Ovary (tissue), 3 donors: ENCODE measurements at regions not wholly inside any gene's neighbourhood (a gene's known extent, or its start where the extent isn't known, plus 50 kb on each side); places are given as distances from the start of the nearest gene placed in this dataset.

Source experiments
- EP300 ChIP-seq: sonication (generic); formaldehyde crosslinking; IDR thresholded peaks from one replicate; pipeline ENCODE4 v1.6.1; 2017; ENCODE audit warnings: antibody characterized with exemption
- POLR2A ChIP-seq: fragments of 450-650 bp; IDR thresholded peaks from one replicate; pipeline ENCODE4 v1.6.1; 2017; ENCODE audit warnings: antibody characterized with exemption, mild to moderate bottlenecking, moderate library complexity
- TF ChIP-seq, protein P1 (sequence below), 3 donors: fragments of 450-650 bp in 2 of 3; fragments of 200-600 bp in 1 of 3; IDR thresholded peaks; one replicate each; pipeline versions ENCODE4 v1.5.1 to v1.8.0; 2016 to 2022; ENCODE audit warnings: antibody characterized with exemption in 3 of 3, mild to moderate bottlenecking in 1 of 3
- donor health status: DM: no; HTN: no; CAD: no.

DNA sequence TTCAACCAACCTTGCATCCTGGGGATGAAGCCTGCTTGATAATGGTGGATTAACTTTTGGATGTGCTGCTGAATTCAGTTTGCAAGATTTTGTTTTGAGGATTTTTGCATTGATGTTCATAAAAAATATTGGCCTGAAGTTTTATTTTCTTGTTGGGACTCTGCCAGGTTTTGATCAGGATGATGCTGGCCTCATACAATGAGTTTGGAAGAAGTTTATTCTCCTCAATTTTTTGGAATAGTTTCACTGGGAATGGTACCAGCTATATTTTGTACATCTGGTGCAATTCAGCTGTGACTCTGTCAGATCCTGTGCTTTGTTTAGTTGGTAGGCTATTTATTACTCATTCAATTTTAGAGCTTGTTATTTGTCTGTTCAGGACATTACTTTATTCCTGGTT is 340.3 kb upstream of the TRAM1L1 start:
- no peak for TF ChIP-seq POLR2A
- TF ChIP-seq, protein P1, sequence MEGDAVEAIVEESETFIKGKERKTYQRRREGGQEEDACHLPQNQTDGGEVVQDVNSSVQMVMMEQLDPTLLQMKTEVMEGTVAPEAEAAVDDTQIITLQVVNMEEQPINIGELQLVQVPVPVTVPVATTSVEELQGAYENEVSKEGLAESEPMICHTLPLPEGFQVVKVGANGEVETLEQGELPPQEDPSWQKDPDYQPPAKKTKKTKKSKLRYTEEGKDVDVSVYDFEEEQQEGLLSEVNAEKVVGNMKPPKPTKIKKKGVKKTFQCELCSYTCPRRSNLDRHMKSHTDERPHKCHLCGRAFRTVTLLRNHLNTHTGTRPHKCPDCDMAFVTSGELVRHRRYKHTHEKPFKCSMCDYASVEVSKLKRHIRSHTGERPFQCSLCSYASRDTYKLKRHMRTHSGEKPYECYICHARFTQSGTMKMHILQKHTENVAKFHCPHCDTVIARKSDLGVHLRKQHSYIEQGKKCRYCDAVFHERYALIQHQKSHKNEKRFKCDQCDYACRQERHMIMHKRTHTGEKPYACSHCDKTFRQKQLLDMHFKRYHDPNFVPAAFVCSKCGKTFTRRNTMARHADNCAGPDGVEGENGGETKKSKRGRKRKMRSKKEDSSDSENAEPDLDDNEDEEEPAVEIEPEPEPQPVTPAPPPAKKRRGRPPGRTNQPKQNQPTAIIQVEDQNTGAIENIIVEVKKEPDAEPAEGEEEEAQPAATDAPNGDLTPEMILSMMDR (IDR thresholded peaks at IDR 0.05): no peak
- TF ChIP-seq EP300: no peak
